ENCODE measurements at regions not wholly inside any gene's neighbourhood (a gene's known extent, or its start where the extent isn't known, plus 50 kb on each side); places are given as distances from the start of the nearest gene placed in this dataset.

DNA sequence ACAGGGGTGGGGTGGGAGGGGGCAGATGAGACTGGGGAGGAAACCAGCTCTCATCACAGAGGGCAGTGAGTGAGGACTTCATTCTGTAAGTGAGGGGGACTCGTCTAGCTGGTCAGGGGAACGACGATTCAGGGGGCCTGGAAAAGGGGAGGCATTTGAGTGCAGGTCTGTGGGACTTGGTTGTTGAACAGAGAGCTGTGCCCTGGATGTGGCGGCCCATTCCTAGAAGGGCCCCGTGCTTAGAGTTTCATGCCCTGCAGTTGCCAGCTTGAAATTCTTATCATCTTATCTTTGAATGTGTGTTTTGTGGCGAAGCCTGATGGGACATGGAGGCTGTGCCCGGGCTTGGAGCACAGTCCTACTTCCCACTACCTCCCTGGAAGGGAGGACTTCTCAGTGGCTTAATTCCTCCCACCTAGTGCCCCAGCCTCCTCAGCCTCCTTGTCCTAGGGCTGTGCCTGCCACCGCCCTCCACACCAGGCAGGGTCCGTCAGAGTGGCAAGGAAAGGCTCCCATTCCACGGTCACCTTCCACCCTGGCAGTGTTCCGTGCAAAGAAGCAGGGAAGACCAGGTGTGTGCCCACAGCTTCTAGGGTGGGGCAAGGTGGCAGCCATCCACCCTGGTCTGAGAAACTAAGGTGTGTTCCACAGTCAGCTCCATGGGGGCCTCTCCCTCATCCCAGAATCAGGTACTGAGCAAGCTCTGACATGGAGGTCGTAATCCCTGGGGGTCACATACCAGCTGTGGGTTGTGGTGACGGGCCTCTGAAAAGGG is 59.7 kb upstream of the LMO1 start:
- Histone ChIP-seq H4K20me1 (replicated peaks; ENCODE audit: control insufficient read depth, insufficient read depth, low read length) (peaks cover 6% of the 10 kb centered on the region; the same call in 1 of the 2 replicates), H3K9ac (ENCODE audit: insufficient read depth in 1 of 2, low read depth in 2 of 2, low read length in 2 of 2) (no peak overlapping the region), H2AFZ (ENCODE audit: low read depth, low read length) (no peak overlapping the region), H3K4me3 (no peak overlapping the region), H3K79me2 (ENCODE audit: control insufficient read depth, insufficient read depth, low read length) (no peaks in the 10 kb centered on the region), H3K36me3 (ENCODE audit: control insufficient read depth, insufficient read depth, low read length) (no peaks in the 10 kb centered on the region), H3K4me1 (replicated peaks in 1 of 2; ENCODE audit: control insufficient read depth in 2 of 2, insufficient read depth in 2 of 2, low read length in 2 of 2) (no peaks in the 10 kb centered on the region), H3K9me3 (replicated peaks; ENCODE audit: control insufficient read depth, insufficient read depth, low read depth, low read length) (no peaks in the 10 kb centered on the region), H3K4me2 (ENCODE audit: insufficient read depth, low read length) (no peak overlapping the region), H3K9me1 (ENCODE audit: control insufficient read depth, insufficient read depth, low read length) (no peaks in the 10 kb centered on the region), H3K27me3 (ENCODE audit: control insufficient read depth in 2 of 2, insufficient read depth in 2 of 2, low read length in 2 of 2) (peaks cover 0 to 17% of the 10 kb centered on the region in 2 experiments; a peak in 3 of 5 replicates), H3K27ac (ENCODE audit: extremely low read depth, low read depth, low read length) (no peak overlapping the region)
- no peak for ATAC-seq
- intact Hi-C loops (cut with micrococcal nuclease), result no loop called here
- FAIRE-seq, result no peak
- no peak for TF ChIP-seq ZNF699 (CRISPR knock-in tag; IDR thresholded peaks at IDR 0.05; ENCODE audit: insufficient replicate concordance)
- TF ChIP-seq, protein P1, sequence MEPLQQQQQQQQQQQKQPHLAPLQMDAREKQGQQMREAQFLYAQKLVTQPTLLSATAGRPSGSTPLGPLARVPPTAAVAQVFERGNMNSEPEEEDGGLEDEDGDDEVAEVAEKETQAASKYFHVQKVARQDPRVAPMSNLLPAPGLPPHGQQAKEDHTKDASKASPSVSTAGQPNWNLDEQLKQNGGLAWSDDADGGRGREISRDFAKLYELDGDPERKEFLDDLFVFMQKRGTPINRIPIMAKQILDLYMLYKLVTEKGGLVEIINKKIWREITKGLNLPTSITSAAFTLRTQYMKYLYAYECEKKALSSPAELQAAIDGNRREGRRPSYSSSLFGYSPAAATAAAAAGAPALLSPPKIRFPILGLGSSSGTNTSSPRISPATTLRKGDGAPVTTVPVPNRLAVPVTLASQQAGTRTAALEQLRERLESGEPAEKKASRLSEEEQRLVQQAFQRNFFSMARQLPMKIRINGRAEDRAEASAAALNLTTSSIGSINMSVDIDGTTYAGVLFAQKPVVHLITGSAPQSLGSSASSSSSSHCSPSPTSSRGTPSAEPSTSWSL (CRISPR knock-in tag; IDR thresholded peaks at IDR 0.05; ENCODE audit: borderline replicate concordance), result no peak
- no peak for TF ChIP-seq ETV6 (IDR thresholded peaks at IDR 0.05; ENCODE audit: borderline replicate concordance in 1 of 2, low read depth in 2 of 2, low read length in 1 of 2)
- TF ChIP-seq ETV6 (CRISPR knock-in tag; IDR thresholded peaks at IDR 0.05; ENCODE audit: borderline replicate concordance), result no peak
- TF ChIP-seq OTX1 (CRISPR knock-in tag; IDR thresholded peaks at IDR 0.05), result no peak
- TF ChIP-seq BHLHE40 (IDR thresholded peaks at IDR 0.05; ENCODE audit: low read length), result no peak
- TF ChIP-seq RB1 (IDR thresholded peaks at IDR 0.05; ENCODE audit: low read depth), result no peak
- no peak for TF ChIP-seq HIVEP1 (CRISPR knock-in tag; IDR thresholded peaks at IDR 0.05)
- no peak for TF ChIP-seq ETV1 (tag; conservative IDR thresholded peaks at IDR 0.05; ENCODE audit: low read depth)
- no peak for TF ChIP-seq CTBP1 (IDR thresholded peaks at IDR 0.05; ENCODE audit: borderline replicate concordance)
- TF ChIP-seq TEAD4 (IDR thresholded peaks at IDR 0.05; ENCODE audit: low read length), result no peak
- no peak for TF ChIP-seq TEAD4 (CRISPR knock-in tag; IDR thresholded peaks at IDR 0.05; ENCODE audit: borderline replicate concordance)
- no peak for TF ChIP-seq POLR2B (IDR thresholded peaks at IDR 0.05; ENCODE audit: low read depth, partially characterized antibody)
- TF ChIP-seq ZNF274 (IDR thresholded peaks at IDR 0.05; ENCODE audit: borderline replicate concordance, low read depth, low read length), result no peak
- no peak for TF ChIP-seq KLF1 (tag; IDR thresholded peaks at IDR 0.05)
- ChIA-PET POLR2A (no interaction called here), CTCF (ENCODE audit: low intra/inter-chr PET ratio) (no interaction called here)
- DNase-seq (ENCODE audit: extremely low read depth in 1 of 4, low spot score in 3 of 4), result no peak
- no TSS peak for BruUV-seq (replicated peaks)
- in situ Hi-C loops (cut with MboI), result no loop called here
- 0% methylated on average over 13 of the region's 13 CpGs for WGBS (ENCODE audit: insufficient coverage, low coverage, missing lambda C conversion rate)

Data from K562 (cell line).